Fibroblast of mammary gland (primary cell): ENCODE measurements at regions not wholly inside any gene's neighbourhood (a gene's known extent, or its start where the extent isn't known, plus 50 kb on each side); places are given as distances from the start of the nearest gene placed in this dataset.
"Not testable (repeated sequence)": the region's sequence is repeated elsewhere in the genome, so short reads cannot be mapped to it uniquely, and the experiment has no call there.

Experiments used
- DNase-seq: peaks from one replicate; pipeline ENCODE4 v3.0.0-alpha.2; 2010; ENCODE audit warnings: low read depth
- H3K4me3 ChIP-seq: 2 replicates; pipeline ENCODE4 v1.5.1; 2011; ENCODE audit warnings: low read depth, mild to moderate bottlenecking, low read length, moderate library complexity; ENCODE audit not compliant: control insufficient read depth

DNA sequence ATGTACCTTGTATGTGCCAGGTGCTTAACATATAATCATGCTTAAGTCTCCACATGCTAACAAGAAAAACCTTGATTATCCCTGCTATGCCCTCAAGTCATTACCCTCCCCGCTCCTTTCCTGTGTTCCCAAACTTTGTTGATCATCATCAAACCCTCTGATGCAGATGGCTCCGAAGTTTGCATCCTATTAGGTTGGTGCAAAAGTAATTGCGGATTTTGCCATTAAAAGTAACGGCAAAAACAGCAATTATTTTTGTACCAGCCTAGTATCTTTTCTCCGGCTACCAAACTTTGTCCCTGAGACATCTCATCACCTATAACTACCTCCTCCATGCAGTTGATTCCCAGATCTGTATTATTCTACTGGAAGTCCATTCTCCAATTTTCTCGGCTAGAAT lies 142.6 kb downstream of the OTOP1 start:
- DNase-seq, H3K4me3 ChIP-seq: not testable (repeated sequence)

GRCh38 chr4:4089716-4090419 lies 136.9 kb downstream of the OTOP1 start:
- DNase-seq, H3K4me3 ChIP-seq: not testable (repeated sequence)

GRCh38 chr4:4090720-4091119 lies 136.0 kb downstream of the OTOP1 start:
- DNase-seq, result not testable (repeated sequence)

DNA sequence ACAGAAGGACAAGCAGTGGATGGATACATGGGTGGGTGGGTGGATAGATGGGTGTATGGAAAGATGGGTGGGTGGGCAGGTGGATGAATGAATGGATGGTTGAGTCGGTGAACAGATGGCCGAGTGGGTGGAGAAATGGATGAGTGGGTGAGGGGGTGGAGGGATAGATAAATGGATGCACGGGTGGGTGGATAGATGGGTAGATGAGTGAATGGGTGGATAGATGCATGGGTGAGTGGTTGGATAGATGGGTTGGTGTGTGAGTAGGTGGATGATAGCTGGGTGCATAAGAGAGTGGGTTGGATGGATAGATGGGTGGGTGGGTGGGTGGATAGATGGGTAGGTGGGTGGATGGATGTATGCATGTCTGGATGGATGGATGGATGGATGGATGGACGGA lies 134.6 kb downstream of the OTOP1 start:
- DNase-seq, result not testable (repeated sequence)

More at GRCh38 chr4:4090720-4091119, 136.0 kb downstream of the OTOP1 start:
- not testable (repeated sequence) for H3K4me3 ChIP-seq

GRCh38 chr4:4099610-4100009 lies 127.1 kb downstream of the OTOP1 start:
- not testable (repeated sequence) for H3K4me3 ChIP-seq, DNase-seq

More for the DNA sequence above, 134.6 kb downstream of the OTOP1 start:
- not testable (repeated sequence) for H3K4me3 ChIP-seq

DNA sequence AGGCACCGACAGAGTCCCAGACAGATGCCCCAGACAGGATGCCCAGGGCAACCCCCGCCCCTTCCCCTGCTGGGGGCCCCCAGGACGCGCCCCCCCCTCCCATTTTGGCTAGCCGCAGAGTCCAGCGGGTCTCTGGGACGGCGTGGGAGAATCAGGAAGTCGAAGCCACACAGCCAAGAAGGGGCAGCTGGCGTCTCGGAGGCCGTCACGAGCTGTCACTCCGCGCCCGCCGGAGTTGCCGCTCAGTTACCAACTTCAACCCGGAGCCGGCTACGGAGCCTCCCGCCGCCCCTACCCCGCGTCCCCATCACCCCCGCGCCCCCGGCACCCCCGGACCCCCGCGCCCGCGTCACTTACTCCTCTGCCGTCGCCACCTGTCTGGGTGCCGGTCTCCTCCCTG lies 119.8 kb downstream of the OTOP1 start:
- not testable (repeated sequence) for DNase-seq, H3K4me3 ChIP-seq

DNA sequence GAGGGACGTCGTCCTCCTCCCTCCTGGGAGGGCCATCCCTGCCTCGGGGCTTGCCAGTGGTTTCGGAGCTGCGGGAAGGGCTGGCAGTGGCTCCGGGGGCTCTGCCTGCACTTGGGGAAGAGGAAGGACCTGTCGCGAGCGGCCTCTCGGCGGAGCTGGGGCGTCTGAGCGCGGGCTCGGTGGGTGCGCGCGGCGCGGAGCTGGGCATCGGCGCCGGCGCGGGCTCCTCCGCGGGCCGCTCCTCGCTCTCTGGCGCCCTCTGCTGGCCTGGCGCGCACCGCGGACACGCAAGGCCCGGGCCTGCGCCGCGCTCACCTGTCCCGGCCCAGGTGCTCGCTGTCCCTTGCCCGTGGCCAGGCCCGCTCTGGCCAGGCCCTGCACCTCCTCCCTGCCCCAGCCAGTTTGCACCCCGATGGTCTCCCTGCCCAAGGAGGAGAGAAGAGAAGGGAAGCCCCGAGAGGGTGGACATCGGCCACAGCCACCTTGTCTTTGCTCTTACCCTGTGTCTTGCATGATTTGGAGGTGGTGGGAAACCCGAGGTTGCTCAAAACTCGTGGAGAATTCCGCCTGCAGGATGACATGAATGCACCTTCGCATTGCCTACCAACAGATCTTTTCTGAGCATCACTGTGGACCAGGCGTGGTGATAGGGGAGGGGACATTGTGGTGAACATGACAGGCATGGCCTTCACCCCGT lies 119.2 kb downstream of the OTOP1 start:
- peak; percentile 15 for DNase-seq
- peak overlapping the region; percentile 13 for H3K4me3 ChIP-seq

GRCh38 chr4:4115381-4115780 lies 111.3 kb downstream of the OTOP1 start:
- not testable (repeated sequence) for H3K4me3 ChIP-seq, DNase-seq

DNA sequence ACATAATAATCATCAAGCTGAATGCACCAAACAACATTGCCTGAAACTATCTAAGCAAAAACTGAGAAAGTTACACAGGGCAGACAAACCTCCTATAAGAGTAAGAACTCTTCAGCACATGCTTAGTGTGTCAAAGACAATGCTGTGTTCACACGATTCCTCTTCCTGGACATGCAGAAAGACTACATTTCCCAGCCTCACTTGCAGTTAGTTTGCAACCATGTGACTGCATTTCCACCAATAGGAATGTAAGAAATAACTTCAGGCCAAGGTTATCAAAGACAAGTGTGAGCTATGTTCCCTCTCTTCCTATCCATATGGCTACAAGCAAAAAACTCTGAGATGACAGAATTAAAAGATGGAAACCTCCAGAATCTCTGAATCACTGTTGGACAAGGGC lies 109.8 kb downstream of the OTOP1 start:
- H3K4me3 ChIP-seq, result not testable (repeated sequence)
- DNase-seq, result peak; percentile 6

DNA sequence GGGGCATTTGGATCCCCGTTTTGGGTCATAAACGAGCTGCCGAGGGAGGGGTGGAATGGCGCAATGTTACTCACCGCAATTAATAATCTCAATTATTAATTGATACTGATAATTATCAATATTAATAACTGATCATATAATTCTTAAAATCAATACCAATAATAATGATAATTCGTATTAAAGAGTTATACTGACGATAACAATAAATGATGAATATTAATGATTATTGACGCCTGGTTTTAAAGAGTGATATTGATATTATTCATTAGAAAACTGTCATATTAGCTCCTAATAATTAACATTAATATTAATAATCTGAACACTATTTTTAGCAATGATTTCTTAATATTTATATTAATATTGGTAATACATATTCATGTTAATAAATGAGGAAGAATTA lies 92.4 kb downstream of the OTOP1 start:
- H3K4me3 ChIP-seq, result not testable (repeated sequence)

DNA sequence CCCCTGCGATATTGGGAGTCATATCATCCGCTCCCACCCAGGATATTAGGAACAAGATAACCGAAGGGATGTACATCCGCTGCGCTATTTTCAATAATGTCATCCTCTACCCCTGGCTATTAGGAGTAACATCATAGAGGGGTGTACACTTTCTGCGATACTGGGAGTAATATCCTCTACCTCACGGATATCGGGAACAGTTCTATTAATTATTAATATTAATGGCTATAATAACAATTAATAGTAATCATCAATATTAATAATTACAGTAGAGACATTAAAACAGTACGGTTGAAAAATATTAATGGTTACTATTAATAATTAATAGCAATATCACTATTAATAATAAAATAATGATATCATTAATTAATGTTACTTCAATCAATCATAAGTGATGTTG lies 90.1 kb downstream of the OTOP1 start:
- not testable (repeated sequence) for H3K4me3 ChIP-seq, DNase-seq

More for the DNA sequence above, 92.4 kb downstream of the OTOP1 start:
- DNase-seq, result not testable (repeated sequence)
